ENCODE measurements at regions not wholly inside any gene's neighbourhood (a gene's known extent, or its start where the extent isn't known, plus 50 kb on each side); places are given as distances from the start of the nearest gene placed in this dataset.

- TF ChIP-seq POLR2A (IDR thresholded peaks at IDR 0.05; ENCODE audit: borderline replicate concordance, extremely low read depth, insufficient read depth, insufficient read length), result no peak
- no peak for TF ChIP-seq EGR1 (IDR thresholded peaks at IDR 0.05; ENCODE audit: low read depth)
- TF ChIP-seq, protein P1, sequence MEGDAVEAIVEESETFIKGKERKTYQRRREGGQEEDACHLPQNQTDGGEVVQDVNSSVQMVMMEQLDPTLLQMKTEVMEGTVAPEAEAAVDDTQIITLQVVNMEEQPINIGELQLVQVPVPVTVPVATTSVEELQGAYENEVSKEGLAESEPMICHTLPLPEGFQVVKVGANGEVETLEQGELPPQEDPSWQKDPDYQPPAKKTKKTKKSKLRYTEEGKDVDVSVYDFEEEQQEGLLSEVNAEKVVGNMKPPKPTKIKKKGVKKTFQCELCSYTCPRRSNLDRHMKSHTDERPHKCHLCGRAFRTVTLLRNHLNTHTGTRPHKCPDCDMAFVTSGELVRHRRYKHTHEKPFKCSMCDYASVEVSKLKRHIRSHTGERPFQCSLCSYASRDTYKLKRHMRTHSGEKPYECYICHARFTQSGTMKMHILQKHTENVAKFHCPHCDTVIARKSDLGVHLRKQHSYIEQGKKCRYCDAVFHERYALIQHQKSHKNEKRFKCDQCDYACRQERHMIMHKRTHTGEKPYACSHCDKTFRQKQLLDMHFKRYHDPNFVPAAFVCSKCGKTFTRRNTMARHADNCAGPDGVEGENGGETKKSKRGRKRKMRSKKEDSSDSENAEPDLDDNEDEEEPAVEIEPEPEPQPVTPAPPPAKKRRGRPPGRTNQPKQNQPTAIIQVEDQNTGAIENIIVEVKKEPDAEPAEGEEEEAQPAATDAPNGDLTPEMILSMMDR (IDR thresholded peaks at IDR 0.05 in 2 of 3, conservative IDR thresholded peaks at IDR 0.05 in 1 of 3; ENCODE audit: borderline replicate concordance in 1 of 3, insufficient read depth in 1 of 3, low read depth in 2 of 3, low read length in 2 of 3), result no peak
- TF ChIP-seq YY1 (IDR thresholded peaks at IDR 0.05; ENCODE audit: extremely low read depth, insufficient replicate concordance, low read depth, low read length), result no peak
- no peak for TF ChIP-seq SRF (IDR thresholded peaks at IDR 0.05; ENCODE audit: low read depth)
- TF ChIP-seq POLR2AphosphoS5 (IDR thresholded peaks at IDR 0.05; ENCODE audit: low read depth, low read length), result no peak; the same call in 1 of the 2 replicates
- TF ChIP-seq, protein P2, sequence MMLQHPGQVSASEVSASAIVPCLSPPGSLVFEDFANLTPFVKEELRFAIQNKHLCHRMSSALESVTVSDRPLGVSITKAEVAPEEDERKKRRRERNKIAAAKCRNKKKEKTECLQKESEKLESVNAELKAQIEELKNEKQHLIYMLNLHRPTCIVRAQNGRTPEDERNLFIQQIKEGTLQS (IDR thresholded peaks at IDR 0.05), result no peak
- no peak for TF ChIP-seq SP1 (IDR thresholded peaks at IDR 0.05; ENCODE audit: low read depth)
- TF ChIP-seq ELF1 (IDR thresholded peaks at IDR 0.05; ENCODE audit: borderline replicate concordance, low read depth), result no peak
- TF ChIP-seq, protein P3, sequence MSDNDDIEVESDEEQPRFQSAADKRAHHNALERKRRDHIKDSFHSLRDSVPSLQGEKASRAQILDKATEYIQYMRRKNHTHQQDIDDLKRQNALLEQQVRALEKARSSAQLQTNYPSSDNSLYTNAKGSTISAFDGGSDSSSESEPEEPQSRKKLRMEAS (IDR thresholded peaks at IDR 0.05), result no peak
Measured at GRCh38 chr13:109274188-109274821, 512.1 kb downstream of the IRS2 start (continued).

GRCh38 chr13:109273326-109273751 is 513.0 kb downstream of the IRS2 start:
- Histone ChIP-seq H3K27me3 (ENCODE audit: insufficient read depth, low read length) (no peaks in the 10 kb centered on the region), H4K20me1 (ENCODE audit: insufficient read depth) (no peaks in the 10 kb centered on the region), H3K9ac (ENCODE audit: low read length) (peak overlapping the region; percentile 56), H3K79me2 (ENCODE audit: insufficient read depth, low read length) (peaks cover 25% of the 10 kb centered on the region), H3K4me3 (replicated peaks in 1 of 2; ENCODE audit: low read depth in 1 of 2, low read length in 2 of 2) (peak overlapping the region in 1 of 2 experiments; percentile 1; a peak in 1 of 4 replicates), H3K9me3 (ENCODE audit: control insufficient read depth in 1 of 2, insufficient read depth in 1 of 2, low read depth in 1 of 2, low read length in 2 of 2) (no peaks in the 10 kb centered on the region), H3K9me2 (ENCODE audit: insufficient read depth) (no peaks in the 10 kb centered on the region), H3K36me3 (ENCODE audit: control insufficient read depth in 1 of 2, insufficient read depth in 2 of 2, low read length in 2 of 2) (no peaks in the 10 kb centered on the region), H3K4me1 (ENCODE audit: control insufficient read depth in 1 of 2, insufficient read depth in 2 of 2, low read length in 2 of 2) (peaks cover 40 to 60% of the 10 kb centered on the region in 2 experiments), H3K27ac (ENCODE audit: low read depth, low read length) (peak overlapping the region; percentile 75; the same call in 1 of the 2 replicates), H2AFZ (ENCODE audit: low read depth, low read length, poor library complexity, severe bottlenecking) (no peak overlapping the region), H3K4me2 (ENCODE audit: low read length) (peak overlapping the region; percentile 61)
- TF ChIP-seq POLR2AphosphoS5 (IDR thresholded peaks at IDR 0.05; ENCODE audit: low read depth, low read length) (0 out of 2 replicates have a peak, but pooled peaks have one; percentile 8), EGR1 (IDR thresholded peaks at IDR 0.05; ENCODE audit: low read depth) (no peak)
- no TSS peak for BruUV-seq (replicated peaks)
- POLR2A ChIA-PET, result interaction anchor here (1.3 kb wide), 1 partner anchor 118 kb away, joined by 4 read pairs; no protein-coding TSS in a partner anchor
- intact Hi-C loops (cut with micrococcal nuclease), result loop anchor here (5.0 to 10.0 kb wide), 2 partner anchors 126 to 309 kb away; no protein-coding TSS in a partner anchor
- ATAC-seq, result no peak
- no peak for DNase-seq (ENCODE audit: low read depth, low spot score)
- RAD21 ChIA-PET (ENCODE audit: low non-redundant PET in 1 of 2, low total read pairs in 2 of 2, uncharacterized antibody in 2 of 2, unreplicated experiment in 2 of 2), result no interaction called here
- CTCF ChIA-PET, result no interaction called here

Measured in HCT116 (cell line).